OCI-LY3 (cell line): ENCODE measurements at regions not wholly inside any gene's neighbourhood (a gene's known extent, or its start where the extent isn't known, plus 50 kb on each side); places are given as distances from the start of the nearest gene placed in this dataset.

Source experiments
- H2AFZ ChIP-seq: fragments of 200-600, 300-600 bp; shearing (Covaris generic); 2 replicates; pipeline ENCODE4 v1.6.0; 2014; ENCODE audit warnings: antibody characterized with exemption, low read depth, low read length
- H3K27ac ChIP-seq: fragments of 200-600, 300-600 bp; sonication (generic); 2 replicates; pipeline ENCODE4 v1.5.1; 2014; ENCODE audit warnings: mild to moderate bottlenecking, low read length, moderate library complexity, mixed read lengths
- H3K27me3 ChIP-seq: fragments of 200-600, 300-600 bp; sonication (generic); 2 replicates; pipeline ENCODE4 v1.6.1; 2014; ENCODE audit warnings: low read depth, low read length, mixed read lengths
- H3K36me3 ChIP-seq: fragments of 200-600, 300-600 bp; sonication (generic); replicated peaks from 2 replicates; pipeline ENCODE3; 2014; ENCODE audit warnings: low read depth, low read length, mixed read lengths
- H3K4me1 ChIP-seq: fragments of 300-600, 200-600 bp; sonication (generic); 2 replicates; pipeline ENCODE4 v1.6.1; 2014; ENCODE audit warnings: low read length, mixed read lengths
- H3K4me2 ChIP-seq: fragments of 200-600, 300-600 bp; sonication (generic); 2 replicates; pipeline ENCODE4 v1.6.1; 2014; ENCODE audit warnings: low read length, mixed read lengths
- H3K4me3 ChIP-seq: fragments of 300-600, 200-600 bp; sonication (generic); 2 replicates; pipeline ENCODE4 v1.5.1; 2014; ENCODE audit warnings: antibody characterized with exemption, mild to moderate bottlenecking, low read length, moderate library complexity
- H3K79me2 ChIP-seq: fragments of 300-600, 200-600 bp; shearing (Covaris generic); 2 replicates; pipeline ENCODE4 v1.6.1; 2014; ENCODE audit warnings: mild to moderate bottlenecking, low read length, mixed read lengths
- H3K9ac ChIP-seq: fragments of 300-600, 200-600 bp; shearing (Covaris generic); 2 replicates; pipeline ENCODE4 v1.6.0; 2014; ENCODE audit warnings: mild to moderate bottlenecking, low read length, moderate library complexity
- H3K9me3 ChIP-seq: fragments of 200-600, 300-600 bp; shearing (Covaris generic); 2 replicates; pipeline ENCODE4 v1.6.1; 2014; ENCODE audit warnings: low read length, mixed read lengths; ENCODE audit not compliant: insufficient read depth
- H4K20me1 ChIP-seq: fragments of 200-600, 300-600 bp; sonication (generic); 2 replicates; pipeline ENCODE4 v1.6.1; 2016; ENCODE audit warnings: low read length, mixed read lengths; ENCODE audit not compliant: insufficient read depth
- CTCF ChIP-seq: fragments of 200-600, 300-600 bp; sonication (generic); IDR thresholded peaks from 2 replicates; pipeline ENCODE4 v1.5.1; 2014; ENCODE audit warnings: antibody characterized with exemption, low read length, low read depth
- EZH2phosphoT487 ChIP-seq: fragments of 200-600 bp; shearing (Covaris generic); IDR thresholded peaks from 2 replicates; pipeline ENCODE4 v1.6.1; 2018; ENCODE audit warnings: antibody characterized with exemption, mixed run types, low read depth

GRCh38 chr5:60007729-60008128, 114.2 kb upstream of the PDE4D start:
- Histone ChIP-seq H3K27me3 (no peaks in the 10 kb centered on the region), H3K4me2 (no peak overlapping the region), H3K9me3 (no peaks in the 10 kb centered on the region), H4K20me1 (no peaks in the 10 kb centered on the region), H3K79me2 (no peaks in the 10 kb centered on the region), H3K36me3 (no peaks in the 10 kb centered on the region), H2AFZ (no peak overlapping the region), H3K4me1 (no peaks in the 10 kb centered on the region), H3K9ac (no peak overlapping the region), H3K27ac (no peak overlapping the region), H3K4me3 (no peak overlapping the region)
- TF ChIP-seq CTCF (no peak), EZH2phosphoT487 (no peak)

- no peak overlapping the region for H2AFZ ChIP-seq
- no peak overlapping the region for H3K9ac ChIP-seq
- H3K27me3 ChIP-seq: no peaks in the 10 kb centered on the region
- H3K79me2 ChIP-seq: no peaks in the 10 kb centered on the region
- TF ChIP-seq CTCF (no peak), EZH2phosphoT487 (no peak)
- no peaks in the 10 kb centered on the region for H4K20me1 ChIP-seq
- H3K4me1 ChIP-seq: no peaks in the 10 kb centered on the region
- H3K4me3 ChIP-seq: no peak overlapping the region
- no peaks in the 10 kb centered on the region for H3K9me3 ChIP-seq
- H3K27ac ChIP-seq: no peak overlapping the region
- no peak overlapping the region for H3K4me2 ChIP-seq
- H3K36me3 ChIP-seq: no peaks in the 10 kb centered on the region
Measured at GRCh38 chr5:59999056-59999455, 105.5 kb upstream of the PDE4D start.

GRCh38 chr5:59992206-59992605, 98.7 kb upstream of the PDE4D start:
- H3K4me1 ChIP-seq: no peaks in the 10 kb centered on the region
- no peak overlapping the region for H2AFZ ChIP-seq
- no peaks in the 10 kb centered on the region for H3K36me3 ChIP-seq
- no peak overlapping the region for H3K9ac ChIP-seq
- H3K9me3 ChIP-seq: no peaks in the 10 kb centered on the region
- H3K27ac ChIP-seq: no peak overlapping the region
- no peaks in the 10 kb centered on the region for H4K20me1 ChIP-seq
- no peak for TF ChIP-seq EZH2phosphoT487
- no peaks in the 10 kb centered on the region for H3K27me3 ChIP-seq
- no peak overlapping the region for H3K4me3 ChIP-seq
- H3K79me2 ChIP-seq: no peaks in the 10 kb centered on the region
- H3K4me2 ChIP-seq: no peak overlapping the region

- no peaks in the 10 kb centered on the region for H3K79me2 ChIP-seq
- H3K9ac ChIP-seq: no peak overlapping the region
- no peaks in the 10 kb centered on the region for H3K4me1 ChIP-seq
- no peak overlapping the region for H3K4me2 ChIP-seq
- no peaks in the 10 kb centered on the region for H3K36me3 ChIP-seq
- TF ChIP-seq EZH2phosphoT487: no peak
- TF ChIP-seq CTCF: no peak
- no peak overlapping the region for H2AFZ ChIP-seq
- no peaks in the 10 kb centered on the region for H3K27me3 ChIP-seq
- H3K27ac ChIP-seq: no peak overlapping the region
- no peak overlapping the region for H3K4me3 ChIP-seq
- no peaks in the 10 kb centered on the region for H3K9me3 ChIP-seq
- no peaks in the 10 kb centered on the region for H4K20me1 ChIP-seq
Measured at GRCh38 chr5:59988396-59988795, 94.9 kb upstream of the PDE4D start.

DNA sequence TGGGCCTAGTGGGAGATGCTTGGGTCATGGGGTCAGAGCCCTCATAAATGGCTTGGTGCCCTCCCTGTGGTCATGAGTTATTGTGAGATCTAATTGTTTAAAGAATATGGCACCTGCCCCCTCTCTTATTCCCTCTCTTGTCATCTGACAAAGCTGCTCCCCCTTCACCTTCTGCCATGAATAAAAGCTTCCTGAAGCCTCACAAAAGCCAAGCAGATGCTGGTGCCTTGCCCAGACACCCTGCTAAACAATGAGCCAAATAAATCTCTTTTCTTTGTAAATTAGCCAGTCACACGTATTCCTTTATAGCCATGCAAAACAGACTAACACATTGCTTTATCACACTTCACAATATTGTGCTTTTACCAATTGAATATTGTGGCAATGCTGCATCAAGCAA, 82.8 kb upstream of the PDE4D start:
- H3K27me3 ChIP-seq: no peaks in the 10 kb centered on the region
- no peaks in the 10 kb centered on the region for H3K9me3 ChIP-seq
- no peak for TF ChIP-seq EZH2phosphoT487
- no peaks in the 10 kb centered on the region for H4K20me1 ChIP-seq
- no peaks in the 10 kb centered on the region for H3K79me2 ChIP-seq
- no peaks in the 10 kb centered on the region for H3K36me3 ChIP-seq
- no peak overlapping the region for H3K4me3 ChIP-seq
- no peak overlapping the region for H2AFZ ChIP-seq
- H3K4me2 ChIP-seq: no peak overlapping the region
- H3K9ac ChIP-seq: no peak overlapping the region
- H3K4me1 ChIP-seq: no peaks in the 10 kb centered on the region
- H3K27ac ChIP-seq: no peak overlapping the region
